Caco-2 (cell line): ENCODE measurements at regions not wholly inside any gene's neighbourhood (a gene's known extent, or its start where the extent isn't known, plus 50 kb on each side); places are given as distances from the start of the nearest gene placed in this dataset.
"Not testable (repeated sequence)": the region's sequence is repeated elsewhere in the genome, so short reads cannot be mapped to it uniquely, and the experiment has no call there.

Experiments used
- BruUV-seq: library from RNA; stranded (reverse); fragments of 400-500 nt; replicated peaks from 2 replicates; lab custom pipeline; 2021; lab: Mats Ljungman, UMichigan
- CTCF ChIA-PET: fragments of 300-600 bp; sonication (Branson Sonifier 250); formaldehyde crosslinking; loops from one replicate; lab custom pipeline; 2022; ENCODE audit warnings: antibody characterized with exemption; lab: Charles Lee
- POLR2A ChIA-PET: fragments of 300-600 bp; sonication (Branson Sonifier 250); formaldehyde crosslinking; loops from one replicate; lab custom pipeline; 2022; ENCODE audit warnings: antibody characterized with exemption; lab: Charles Lee
- DNase-seq, 2 experiments: peaks; one replicate each; pipeline versions ENCODE4 v3.0.0 to v3.0.0-alpha.2; 2020 to 2022
- H3K27me3 ChIP-seq: replicated peaks from 2 replicates; pipeline ENCODE4 v1.6.0; 2011; ENCODE audit warnings: low read length; ENCODE audit not compliant: control insufficient read depth, insufficient read depth
- H3K36me3 ChIP-seq: 2 replicates; pipeline ENCODE4 v1.5.1; 2011; ENCODE audit warnings: low read length; ENCODE audit not compliant: control insufficient read depth, insufficient read depth
- H3K4me1 ChIP-seq: fragments of 250-450 bp; sonication (Bioruptor Pico); 2 replicates; pipeline ENCODE4 v1.5.1; 2020; ENCODE audit warnings: mild to moderate bottlenecking
- H3K4me3 ChIP-seq: 2 replicates; pipeline ENCODE4 v1.5.1; 2011; ENCODE audit warnings: low read depth, mild to moderate bottlenecking, control low read depth, low read length
- H3K9me3 ChIP-seq: fragments of 250-450 bp; sonication (Bioruptor Pico); 2 replicates; pipeline ENCODE4 v1.5.1; 2020; ENCODE audit warnings: mild to moderate bottlenecking, moderate library complexity
- H3K27ac Mint-ChIP-seq: one replicate; pipeline ENCODE4 v1.8.0; 2022; ENCODE audit warnings: mixed read lengths; ENCODE audit not compliant: unreplicated experiment
- H3K27me3 Mint-ChIP-seq: one replicate; pipeline ENCODE4 v1.8.0; 2022; ENCODE audit warnings: mixed read lengths; ENCODE audit not compliant: insufficient read depth, unreplicated experiment
- H3K36me3 Mint-ChIP-seq: one replicate; pipeline ENCODE4 v1.8.0; 2022; ENCODE audit warnings: mild to moderate bottlenecking, mixed read lengths; ENCODE audit not compliant: insufficient read depth, unreplicated experiment
- H3K4me1 Mint-ChIP-seq: one replicate; pipeline ENCODE4 v1.8.0; 2022; ENCODE audit warnings: low read depth, mixed read lengths; ENCODE audit not compliant: unreplicated experiment
- H3K4me3 Mint-ChIP-seq: one replicate; pipeline ENCODE4 v1.8.0; 2022; ENCODE audit warnings: mild to moderate bottlenecking, moderate library complexity, mixed read lengths; ENCODE audit not compliant: unreplicated experiment
- H3K9me3 Mint-ChIP-seq: one replicate; pipeline ENCODE4 v1.8.0; 2022; ENCODE audit warnings: mixed read lengths; ENCODE audit not compliant: unreplicated experiment
- CTCF ChIP-seq, 2 experiments: fragments of 200-600 bp in 1 of 2; IDR thresholded peaks; 1 replicate in 1 of 2; 2 replicates in 1 of 2; pipeline versions ENCODE4 v1.5.1 to v1.8.0; 2011 to 2022; ENCODE audit warnings: antibody characterized with exemption in 1 of 2, control low read depth in 1 of 2, inconsistent platforms in 1 of 2, low read depth in 1 of 2, low read length in 1 of 2, mild to moderate bottlenecking in 1 of 2, moderate library complexity in 1 of 2; ENCODE audit not compliant: insufficient read depth in 1 of 2, severe bottlenecking in 1 of 2, unreplicated experiment in 1 of 2
- intact Hi-C: fragments of 100-400 bp; cut with micrococcal nuclease; formaldehyde crosslinking; loops from one replicate; pipeline ENCODE4 v1.10.0; 2022; ENCODE audit not compliant: unreplicated experiment

GRCh38 chr2:132033365-132033764 lies 128.4 kb downstream of the ANKRD30BL start:
- Mint-ChIP-seq H3K4me3 (no peak overlapping the region), H3K27ac (no peak overlapping the region), H3K4me1 (no peaks in the 10 kb centered on the region), H3K27me3 (no peaks in the 10 kb centered on the region), H3K36me3 (no peaks in the 10 kb centered on the region), H3K9me3 (no peaks in the 10 kb centered on the region)
- Histone ChIP-seq H3K9me3 (no peaks in the 10 kb centered on the region), H3K4me1 (no peaks in the 10 kb centered on the region), H3K27me3 (no peaks in the 10 kb centered on the region), H3K36me3 (no peaks in the 10 kb centered on the region), H3K4me3 (no peak overlapping the region)
- POLR2A ChIA-PET = no interaction called here
- CTCF ChIA-PET = no interaction called here
- no peak for TF ChIP-seq CTCF (IDR thresholded peaks at IDR 0.05; ENCODE audit: insufficient read depth in 1 of 2, low read depth in 1 of 2, low read length in 1 of 2, severe bottlenecking in 1 of 2, unreplicated experiment in 1 of 2)
- intact Hi-C loops = no loop called here
- no peak for DNase-seq
- BruUV-seq = no TSS peak

GRCh38 chr2:132012046-132012445 lies 149.7 kb downstream of the ANKRD30BL start:
- BruUV-seq, POLR2A ChIA-PET, H3K27me3 ChIP-seq, H3K36me3 Mint-ChIP-seq, DNase-seq, H3K27ac Mint-ChIP-seq, intact Hi-C loops, H3K9me3 ChIP-seq, H3K4me1 ChIP-seq, H3K4me3 Mint-ChIP-seq, H3K9me3 Mint-ChIP-seq, H3K36me3 ChIP-seq, H3K27me3 Mint-ChIP-seq, H3K4me3 ChIP-seq, H3K4me1 Mint-ChIP-seq: not testable (repeated sequence)
- CTCF ChIA-PET = interaction anchor here (0.7 kb wide), 1 partner anchor 32 kb away, joined by 5 read pairs; no protein-coding TSS in a partner anchor

- Histone ChIP-seq H3K27me3 (no peaks in the 10 kb centered on the region), H3K4me3 (no peak overlapping the region)
- CTCF ChIA-PET = no interaction called here
Measured at GRCh38 chr2:132009874-132010521, 151.8 kb downstream of the ANKRD30BL start.

More at GRCh38 chr2:132009874-132010521, 151.8 kb downstream of the ANKRD30BL start:
- no peak for DNase-seq
- Mint-ChIP-seq H3K4me1 (no peaks in the 10 kb centered on the region), H3K27ac (no peak overlapping the region), H3K4me3 (no peak overlapping the region), H3K36me3 (no peaks in the 10 kb centered on the region), H3K27me3 (peaks cover 7% of the 10 kb centered on the region), H3K9me3 (no peaks in the 10 kb centered on the region)
- Histone ChIP-seq H3K9me3 (no peaks in the 10 kb centered on the region), H3K4me1 (no peaks in the 10 kb centered on the region), H3K36me3 (no peaks in the 10 kb centered on the region)
- intact Hi-C loops = no loop called here
- TF ChIP-seq CTCF (IDR thresholded peaks at IDR 0.05; ENCODE audit: insufficient read depth in 1 of 2, low read depth in 1 of 2, low read length in 1 of 2, severe bottlenecking in 1 of 2, unreplicated experiment in 1 of 2) = no peak
- no TSS peak for BruUV-seq
- POLR2A ChIA-PET = no interaction called here
